NB4 (cell line): ENCODE measurements at regions not wholly inside any gene's neighbourhood (a gene's known extent, or its start where the extent isn't known, plus 50 kb on each side); places are given as distances from the start of the nearest gene placed in this dataset.

Experiments
- DNase-seq: peaks from one replicate; pipeline ENCODE4 v3.0.0; 2010; ENCODE audit warnings: low read depth
- H3K4me3 ChIP-seq: one replicate; pipeline ENCODE4 v1.5.1; 2011; ENCODE audit warnings: mild to moderate bottlenecking, low read depth, low read length, moderate library complexity
- CTCF ChIP-seq: IDR thresholded peaks from one replicate; pipeline ENCODE4 v1.5.1; 2012; ENCODE audit warnings: low read depth, low read length
- MAX ChIP-seq: IDR thresholded peaks from 2 replicates; pipeline ENCODE4 v1.6.1; 2011; ENCODE audit warnings: low read depth, low read length
- MYC ChIP-seq: IDR thresholded peaks from 2 replicates; pipeline ENCODE4 v1.6.1; 2011; ENCODE audit warnings: low read depth, low read length
- POLR2A ChIP-seq: IDR thresholded peaks from 2 replicates; pipeline ENCODE4 v1.6.1; 2011; ENCODE audit warnings: mild to moderate bottlenecking; ENCODE audit not compliant: insufficient read length; ENCODE audit errors: extremely low read depth

GRCh38 chr20:40765814-40766480 lies 76.9 kb upstream of the MAFB start:
- no peak for TF ChIP-seq MYC
- no peak for TF ChIP-seq MAX
- TF ChIP-seq POLR2A, result no peak
- no peak overlapping the region for H3K4me3 ChIP-seq
- DNase-seq, result no peak

GRCh38 chr20:40766790-40767614 lies 78.0 kb upstream of the MAFB start:
- DNase-seq, result no peak
- TF ChIP-seq MYC, result no peak
- no peak overlapping the region for H3K4me3 ChIP-seq

- no peak for DNase-seq
- TF ChIP-seq MAX (no peak), MYC (no peak), POLR2A (no peak), CTCF (no peak)
- no peak overlapping the region for H3K4me3 ChIP-seq
These were observed 78.5 kb upstream of the MAFB start for GRCh38 chr20:40767615-40767924.

- no peak for DNase-seq
- no peak overlapping the region for H3K4me3 ChIP-seq
- TF ChIP-seq MAX (no peak), CTCF (no peak), MYC (no peak), POLR2A (no peak)
These were observed 79.1 kb upstream of the MAFB start for GRCh38 chr20:40768105-40768504.

- TF ChIP-seq MYC (no peak), MAX (no peak), POLR2A (no peak), CTCF (no peak)
These were observed 80.7 kb upstream of the MAFB start for GRCh38 chr20:40769677-40770285.

GRCh38 chr20:40770564-40771307 lies 81.7 kb upstream of the MAFB start:
- H3K4me3 ChIP-seq, result no peak overlapping the region
- DNase-seq, result no peak
- TF ChIP-seq MAX, result no peak
- no peak for TF ChIP-seq MYC
- TF ChIP-seq CTCF, result no peak
- no peak for TF ChIP-seq POLR2A

More at GRCh38 chr20:40769677-40770285, 80.7 kb upstream of the MAFB start:
- DNase-seq, result peak; percentile 37
- H3K4me3 ChIP-seq, result no peak overlapping the region
